ENCODE measurements at regions not wholly inside any gene's neighbourhood (a gene's known extent, or its start where the extent isn't known, plus 50 kb on each side); places are given as distances from the start of the nearest gene placed in this dataset.

- no peak for DNase-seq
These were observed 62.7 kb upstream of the TANC1 start for GRCh38 chr2:158905784-158906183.

- DNase-seq, result no peak
These were observed 60.4 kb upstream of the TANC1 start for GRCh38 chr2:158907926-158908456.

GRCh38 chr2:158912112-158912511 lies 56.3 kb upstream of the TANC1 start:
- no peak for DNase-seq

- no peak for DNase-seq
These were observed 55.7 kb upstream of the TANC1 start for GRCh38 chr2:158912765-158913164.

- no peak for DNase-seq
These were observed 54.4 kb upstream of the TANC1 start for GRCh38 chr2:158914066-158914465.

- no peak for DNase-seq
These were observed 53.7 kb upstream of the TANC1 start for GRCh38 chr2:158914731-158915130.

- no peak for DNase-seq
These were observed 51.3 kb upstream of the TANC1 start for GRCh38 chr2:158917121-158917520.

GRCh38 chr2:158918452-158918851 lies 50.0 kb upstream of the TANC1 start:
- DNase-seq, result no peak
